Activated naive CD4-positive, alpha-beta T cell treated with anti-CD3 and anti-CD28 coated beads for 36 hours (primary cell): ENCODE measurements at regions not wholly inside any gene's neighbourhood (a gene's known extent, or its start where the extent isn't known, plus 50 kb on each side); places are given as distances from the start of the nearest gene placed in this dataset.
"Not testable (repeated sequence)": the region's sequence is repeated elsewhere in the genome, so short reads cannot be mapped to it uniquely, and the experiment has no call there.

ENCODE experiments used
- CTCF ChIA-PET: fragments of 350-600 bp; sonication (Branson Sonifier 250); formaldehyde crosslinking; loops from one replicate; lab custom pipeline; 2021; ENCODE audit warnings: antibody characterized with exemption; lab: Charles Lee
- DNase-seq: peaks from one replicate; pipeline ENCODE4 v3.0.0-alpha.2; 2020
- H3K27ac Mint-ChIP-seq: one replicate; pipeline ENCODE4 v1.8.0; 2021; ENCODE audit warnings: mild to moderate bottlenecking, mixed read lengths
- H3K27me3 Mint-ChIP-seq: one replicate; pipeline ENCODE4 v1.8.0; 2021; ENCODE audit warnings: low read depth, mixed read lengths
- H3K36me3 Mint-ChIP-seq: one replicate; pipeline ENCODE4 v1.8.0; 2021; ENCODE audit warnings: low read depth, mixed read lengths
- H3K4me1 Mint-ChIP-seq: one replicate; pipeline ENCODE4 v1.8.0; 2021; ENCODE audit warnings: low read depth, mixed read lengths
- H3K4me3 Mint-ChIP-seq: one replicate; pipeline ENCODE4 v1.8.0; 2021; ENCODE audit warnings: mild to moderate bottlenecking, moderate library complexity, mixed read lengths
- H3K9me3 Mint-ChIP-seq: one replicate; pipeline ENCODE4 v1.8.0; 2021; ENCODE audit warnings: mixed read lengths
- intact Hi-C: fragments of 100-400 bp; cut with micrococcal nuclease; formaldehyde crosslinking; loops from one replicate; pipeline ENCODE4 v1.15.1; 2023

DNA sequence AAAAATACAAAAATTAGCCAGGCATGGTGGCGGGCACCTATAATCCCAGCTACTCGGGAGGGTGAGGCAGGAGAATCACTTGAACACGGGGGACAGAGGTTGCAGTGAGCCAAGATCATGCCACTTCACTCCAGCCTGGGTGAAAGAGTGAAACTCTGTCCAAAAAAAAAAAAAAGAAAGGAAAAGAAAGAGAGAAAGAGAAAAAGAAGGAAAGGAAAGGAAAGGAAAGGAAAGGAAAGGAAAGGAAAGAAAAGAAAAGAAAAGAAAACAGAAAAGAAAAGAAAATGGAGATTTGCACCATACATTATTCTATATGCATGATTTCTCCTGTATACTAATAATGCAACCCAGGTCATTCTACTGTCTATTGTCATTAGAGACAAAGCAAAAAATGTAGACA is 421.5 kb downstream of the PCDH19 start:
- intact Hi-C loops, H3K9me3 Mint-ChIP-seq, DNase-seq, H3K27ac Mint-ChIP-seq, H3K4me3 Mint-ChIP-seq, CTCF ChIA-PET, H3K36me3 Mint-ChIP-seq, H3K4me1 Mint-ChIP-seq, H3K27me3 Mint-ChIP-seq: not testable (repeated sequence)

DNA sequence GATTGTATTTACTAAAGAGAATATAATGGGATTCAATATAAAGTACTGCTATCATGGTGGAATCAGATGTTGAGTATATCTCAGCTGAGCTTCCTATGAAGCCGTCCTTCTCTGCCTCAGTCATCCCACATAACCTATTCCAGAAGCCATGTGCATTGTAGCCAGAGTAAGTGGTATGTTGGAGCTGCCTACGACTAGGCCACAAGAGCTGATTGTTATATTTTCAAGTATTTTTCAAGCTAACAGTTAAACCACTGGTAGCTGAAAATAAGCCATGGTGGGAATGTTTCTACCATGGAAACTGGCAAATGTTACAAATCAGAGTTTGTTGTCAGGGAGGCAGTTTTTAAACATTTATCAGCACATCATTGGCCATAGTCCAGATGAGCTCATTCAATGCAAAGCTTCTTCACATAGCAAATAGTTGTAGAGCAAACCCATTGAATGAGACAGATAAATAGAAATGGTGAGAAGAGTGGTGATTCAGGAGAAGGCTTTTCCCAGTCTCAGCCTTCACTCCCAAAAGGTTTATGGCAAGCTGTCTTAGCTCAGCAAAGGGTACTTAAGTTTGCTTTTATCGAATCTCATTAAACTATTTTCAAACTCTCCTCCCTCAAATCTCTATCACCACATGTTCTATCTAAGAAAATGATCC is 436.4 kb downstream of the PCDH19 start:
- Mint-ChIP-seq H3K9me3 (no peaks in the 10 kb centered on the region), H3K27me3 (no peaks in the 10 kb centered on the region), H3K4me1 (no peaks in the 10 kb centered on the region), H3K36me3 (no peaks in the 10 kb centered on the region), H3K4me3 (no peak overlapping the region), H3K27ac (no peak overlapping the region)
- intact Hi-C loops, result no loop called here
- no peak for DNase-seq
- CTCF ChIA-PET, result no interaction called here

DNA sequence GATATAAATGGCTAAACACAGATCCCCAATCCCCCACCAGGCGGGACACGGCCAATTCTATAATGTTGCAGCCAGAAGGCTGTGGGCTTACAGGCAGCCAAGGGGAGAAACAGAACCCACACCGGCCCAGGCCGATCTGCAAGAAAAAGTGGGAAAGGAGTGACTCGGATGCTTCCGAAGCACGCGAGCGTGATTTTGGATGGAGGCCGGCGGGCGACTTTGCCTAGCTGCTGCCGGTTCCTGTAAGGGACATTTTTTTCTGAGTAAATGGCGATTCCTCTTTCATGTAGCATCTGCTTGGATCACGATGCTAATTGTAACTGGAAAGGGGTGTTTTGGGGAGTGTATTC is 470.2 kb downstream of the PCDH19 start:
- H3K4me3 Mint-ChIP-seq, result no peak overlapping the region
- no peaks in the 10 kb centered on the region for H3K36me3 Mint-ChIP-seq
- no peak for DNase-seq
- no peaks in the 10 kb centered on the region for H3K4me1 Mint-ChIP-seq
- intact Hi-C loops, result no loop called here
- H3K27me3 Mint-ChIP-seq, result no peaks in the 10 kb centered on the region
- no peaks in the 10 kb centered on the region for H3K9me3 Mint-ChIP-seq
- H3K27ac Mint-ChIP-seq, result no peak overlapping the region
- CTCF ChIA-PET, result no interaction called here

DNA sequence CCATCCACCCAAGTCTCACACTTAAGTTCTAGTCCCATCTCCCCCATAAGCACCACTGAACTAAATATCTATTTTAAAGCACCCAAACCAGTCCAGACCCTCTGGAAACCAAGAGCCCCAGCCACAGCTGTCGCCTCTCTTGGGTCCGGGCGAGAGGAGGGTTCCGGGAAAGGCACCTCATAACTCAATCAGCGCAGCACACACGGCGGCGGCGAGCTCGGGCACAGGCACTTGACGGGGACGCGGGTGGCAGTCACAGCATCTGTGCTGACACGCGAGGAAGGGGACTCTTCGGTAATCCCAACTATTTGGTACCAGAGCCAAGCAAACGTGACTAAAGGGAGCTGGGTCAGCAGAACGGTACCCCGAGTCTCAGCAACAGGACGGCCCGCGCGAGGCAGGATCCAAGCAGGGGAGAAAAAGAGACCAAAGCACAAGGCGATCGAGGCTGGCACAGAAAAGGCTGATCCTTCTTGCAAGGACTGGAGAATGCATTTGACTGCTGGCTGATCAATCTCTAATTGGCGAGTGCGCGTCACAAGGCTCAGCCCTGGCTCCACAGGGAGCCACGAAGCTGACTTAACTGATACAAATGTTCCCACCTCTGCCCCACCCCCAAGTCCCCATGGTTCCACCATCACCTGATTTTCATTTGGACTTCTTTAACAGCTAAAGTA is 470.7 kb downstream of the PCDH19 start:
- CTCF ChIA-PET, H3K4me3 Mint-ChIP-seq, H3K9me3 Mint-ChIP-seq, H3K4me1 Mint-ChIP-seq, H3K27ac Mint-ChIP-seq, DNase-seq, H3K36me3 Mint-ChIP-seq, H3K27me3 Mint-ChIP-seq, intact Hi-C loops: not testable (repeated sequence)

DNA sequence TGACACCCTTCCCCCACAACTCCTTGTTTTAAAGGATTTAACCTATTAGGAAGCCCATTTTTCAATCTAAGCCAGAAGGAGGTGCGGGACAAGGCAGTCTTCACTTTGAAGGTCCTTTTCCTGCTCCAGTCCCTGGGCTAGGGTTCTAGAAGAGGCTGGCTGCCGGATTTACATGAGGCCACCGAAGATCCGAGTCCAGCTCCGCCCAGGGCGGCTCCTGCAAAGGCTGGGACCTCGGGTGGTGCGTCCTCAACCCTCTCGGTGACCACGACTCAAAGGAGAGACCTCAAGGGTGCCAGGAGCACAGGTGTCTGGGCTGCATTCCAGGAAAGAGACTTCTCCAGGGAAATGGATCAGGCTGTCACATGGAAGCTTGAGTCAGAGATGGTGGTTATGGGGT is 471.6 kb downstream of the PCDH19 start:
- Mint-ChIP-seq H3K36me3 (no peaks in the 10 kb centered on the region), H3K9me3 (no peaks in the 10 kb centered on the region), H3K27me3 (no peaks in the 10 kb centered on the region), H3K4me3 (no peak overlapping the region), H3K27ac (no peak overlapping the region), H3K4me1 (no peaks in the 10 kb centered on the region)
- CTCF ChIA-PET, result no interaction called here
- intact Hi-C loops, result no loop called here
- no peak for DNase-seq

DNA sequence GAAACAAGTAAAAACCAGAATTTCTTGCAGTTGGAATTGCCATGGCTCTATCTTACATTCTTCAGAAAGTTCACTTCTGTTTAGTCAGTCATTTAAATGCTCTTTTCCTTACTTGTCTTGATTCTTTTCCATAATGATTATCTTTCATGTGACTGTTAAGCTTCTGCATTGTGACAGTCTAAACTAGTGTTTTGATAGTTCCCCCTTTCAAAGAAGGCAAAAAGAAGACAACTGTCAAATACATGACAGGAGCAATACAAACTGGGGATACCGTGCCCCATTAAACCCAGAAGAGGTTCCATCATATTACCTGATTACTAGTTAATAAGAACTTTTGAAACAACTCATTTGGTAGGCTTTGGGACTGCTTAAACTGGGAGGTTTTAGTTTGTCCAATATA is 476.2 kb downstream of the PCDH19 start:
- no peak overlapping the region for H3K4me3 Mint-ChIP-seq
- CTCF ChIA-PET, result no interaction called here

DNA sequence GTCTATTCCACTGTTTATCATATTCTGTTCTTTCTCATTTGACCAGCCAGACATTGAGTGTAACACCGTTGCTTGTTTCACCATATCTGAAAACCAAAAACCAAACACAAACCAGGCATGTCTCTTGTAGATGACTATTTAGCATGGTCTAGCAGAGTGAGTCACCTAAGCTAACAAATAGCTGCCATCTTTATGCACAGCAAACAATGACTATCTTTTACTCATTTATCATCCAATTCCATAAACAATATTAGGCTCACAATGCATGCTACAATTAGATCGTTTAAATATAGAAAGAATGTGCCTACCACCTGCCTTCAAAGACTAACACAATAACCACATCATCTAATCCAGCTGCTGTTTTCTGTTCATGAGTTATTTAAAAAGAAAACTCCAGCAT is 495.4 kb downstream of the PCDH19 start:
- Mint-ChIP-seq H3K36me3 (no peaks in the 10 kb centered on the region), H3K4me3 (no peak overlapping the region), H3K27me3 (no peaks in the 10 kb centered on the region), H3K9me3 (no peaks in the 10 kb centered on the region), H3K27ac (no peak overlapping the region), H3K4me1 (no peaks in the 10 kb centered on the region)
- DNase-seq, result no peak
- CTCF ChIA-PET, result no interaction called here
- intact Hi-C loops, result no loop called here

More for the DNA sequence above, 476.2 kb downstream of the PCDH19 start:
- Mint-ChIP-seq H3K27ac (no peak overlapping the region), H3K9me3 (no peaks in the 10 kb centered on the region), H3K36me3 (no peaks in the 10 kb centered on the region), H3K27me3 (no peaks in the 10 kb centered on the region), H3K4me1 (no peaks in the 10 kb centered on the region)
- intact Hi-C loops, result no loop called here
- no peak for DNase-seq

DNA sequence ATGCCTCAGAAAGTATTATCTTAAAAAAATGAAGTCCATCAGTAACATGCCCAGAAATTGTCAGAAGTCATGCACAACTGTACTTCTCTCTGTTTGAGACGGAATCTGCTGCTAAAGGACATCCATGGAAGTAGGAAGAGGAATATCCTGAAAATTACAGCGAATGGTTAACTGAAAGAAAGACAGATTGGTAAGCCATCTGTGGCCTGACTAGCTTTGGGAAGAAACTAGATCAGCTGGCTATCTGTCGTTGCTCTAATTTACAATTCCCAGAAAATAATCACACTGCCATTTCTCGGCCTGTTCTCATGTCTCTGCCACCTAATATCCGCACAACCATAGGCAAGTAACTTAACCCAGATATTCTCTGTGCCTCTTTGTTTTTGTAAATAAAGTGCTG is 496.5 kb downstream of the PCDH19 start:
- H3K4me3 Mint-ChIP-seq, result no peak overlapping the region
- no peaks in the 10 kb centered on the region for H3K4me1 Mint-ChIP-seq
- H3K27me3 Mint-ChIP-seq, result no peaks in the 10 kb centered on the region
- CTCF ChIA-PET, result no interaction called here
- H3K36me3 Mint-ChIP-seq, result no peaks in the 10 kb centered on the region
- H3K27ac Mint-ChIP-seq, result no peak overlapping the region
- no peaks in the 10 kb centered on the region for H3K9me3 Mint-ChIP-seq
- no peak for DNase-seq
- intact Hi-C loops, result no loop called here

DNA sequence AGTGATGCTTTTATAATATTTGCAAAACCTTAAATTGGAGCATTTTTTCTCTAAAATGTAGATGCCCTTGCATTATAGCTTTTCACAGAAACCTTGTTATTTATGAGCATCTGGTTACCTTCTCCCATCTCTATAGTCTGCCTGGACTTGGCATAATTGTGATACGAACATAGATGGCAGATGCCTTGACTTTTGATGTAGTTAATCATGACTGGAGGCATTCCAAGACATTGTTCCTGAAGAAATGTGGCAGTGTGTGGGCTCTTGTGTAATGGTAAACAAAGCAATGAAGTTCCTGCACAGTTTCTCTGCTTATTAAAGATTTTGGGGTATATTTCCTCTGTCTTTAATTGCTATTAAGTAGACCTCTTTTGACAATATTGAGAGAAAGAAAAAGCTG is 500.1 kb downstream of the PCDH19 start:
- H3K9me3 Mint-ChIP-seq, result no peaks in the 10 kb centered on the region
- no peak overlapping the region for H3K4me3 Mint-ChIP-seq
- H3K27me3 Mint-ChIP-seq, result no peaks in the 10 kb centered on the region
- H3K36me3 Mint-ChIP-seq, result no peaks in the 10 kb centered on the region
- H3K4me1 Mint-ChIP-seq, result no peaks in the 10 kb centered on the region
- no peak for DNase-seq
- no peak overlapping the region for H3K27ac Mint-ChIP-seq
- CTCF ChIA-PET, result no interaction called here
- intact Hi-C loops, result no loop called here

DNA sequence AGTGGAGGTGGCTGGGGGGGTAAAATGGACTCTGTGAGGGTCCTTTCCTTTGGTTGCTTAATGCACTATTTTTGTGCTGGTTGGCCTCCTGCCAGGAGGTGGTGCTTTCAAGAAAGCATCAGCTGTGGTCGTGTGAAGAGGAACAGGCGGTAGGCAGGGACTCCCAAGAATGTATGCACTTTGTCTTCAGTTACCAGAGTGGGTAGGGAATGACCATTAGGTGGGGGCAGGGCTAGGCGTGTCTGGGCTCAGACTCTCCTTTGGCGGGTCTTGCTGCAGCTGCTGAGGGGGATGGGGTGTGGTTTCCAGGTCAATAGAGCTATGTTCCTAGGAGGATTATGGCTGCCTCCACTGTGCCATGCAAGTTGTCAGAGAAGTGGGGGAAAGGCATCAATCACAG is 509.0 kb downstream of the PCDH19 start:
- Mint-ChIP-seq H3K4me3 (no peak overlapping the region), H3K9me3 (no peaks in the 10 kb centered on the region), H3K27me3 (no peaks in the 10 kb centered on the region), H3K36me3 (no peaks in the 10 kb centered on the region), H3K4me1 (no peaks in the 10 kb centered on the region), H3K27ac (no peak overlapping the region)
- CTCF ChIA-PET, result no interaction called here
- intact Hi-C loops, result no loop called here
- no peak for DNase-seq

DNA sequence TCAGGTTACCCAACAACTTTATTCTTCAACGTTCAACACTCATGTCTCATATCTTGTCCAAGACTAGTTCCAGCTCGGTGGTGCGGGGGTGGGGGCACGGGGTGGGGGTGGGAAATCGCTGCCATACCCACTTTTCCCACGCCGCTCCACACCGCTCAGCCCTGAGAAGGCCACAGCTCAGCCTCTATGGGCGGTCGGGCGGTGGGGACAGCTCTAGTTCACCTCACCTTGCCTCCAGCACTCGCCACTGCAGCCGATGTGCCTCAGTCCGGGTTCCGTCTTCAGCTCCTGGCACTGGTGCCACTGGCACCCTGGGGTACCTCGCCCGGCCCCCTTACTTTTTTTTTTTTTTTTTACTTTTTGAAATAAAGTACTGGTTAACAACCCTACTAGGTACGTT is 522.2 kb downstream of the PCDH19 start:
- H3K4me1 Mint-ChIP-seq, result no peaks in the 10 kb centered on the region
- no peak overlapping the region for H3K27ac Mint-ChIP-seq
- intact Hi-C loops, result no loop called here
- no peak overlapping the region for H3K4me3 Mint-ChIP-seq
- no peaks in the 10 kb centered on the region for H3K27me3 Mint-ChIP-seq
- CTCF ChIA-PET, result no interaction called here
- DNase-seq, result no peak
- peaks cover 5% of the 10 kb centered on the region for H3K9me3 Mint-ChIP-seq
- H3K36me3 Mint-ChIP-seq, result no peaks in the 10 kb centered on the region

DNA sequence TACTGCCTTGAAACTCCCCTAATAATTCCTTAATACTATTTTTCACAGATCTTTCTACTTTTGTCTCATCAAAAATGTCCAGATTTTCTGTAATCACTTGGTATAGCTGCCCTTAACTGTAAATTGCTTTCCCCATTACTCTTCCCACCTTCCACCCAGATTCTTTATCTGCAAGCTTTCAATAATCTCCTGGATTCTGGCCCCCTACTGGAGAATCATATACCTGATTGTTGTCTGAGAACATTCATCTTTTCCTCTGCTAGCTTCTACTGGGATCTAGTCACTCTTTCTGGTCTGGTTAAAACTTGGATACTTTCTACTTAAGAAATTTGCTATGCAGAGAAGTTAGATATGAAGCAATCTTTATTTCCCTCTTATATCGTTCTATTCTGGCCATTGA is 552.6 kb downstream of the PCDH19 start:
- CTCF ChIA-PET, result no interaction called here
- intact Hi-C loops, result no loop called here
- no peak overlapping the region for H3K27ac Mint-ChIP-seq
- no peak overlapping the region for H3K4me3 Mint-ChIP-seq
- H3K27me3 Mint-ChIP-seq, result no peaks in the 10 kb centered on the region
- no peaks in the 10 kb centered on the region for H3K4me1 Mint-ChIP-seq
- DNase-seq, result no peak
- H3K9me3 Mint-ChIP-seq, result no peaks in the 10 kb centered on the region
- H3K36me3 Mint-ChIP-seq, result no peaks in the 10 kb centered on the region

DNA sequence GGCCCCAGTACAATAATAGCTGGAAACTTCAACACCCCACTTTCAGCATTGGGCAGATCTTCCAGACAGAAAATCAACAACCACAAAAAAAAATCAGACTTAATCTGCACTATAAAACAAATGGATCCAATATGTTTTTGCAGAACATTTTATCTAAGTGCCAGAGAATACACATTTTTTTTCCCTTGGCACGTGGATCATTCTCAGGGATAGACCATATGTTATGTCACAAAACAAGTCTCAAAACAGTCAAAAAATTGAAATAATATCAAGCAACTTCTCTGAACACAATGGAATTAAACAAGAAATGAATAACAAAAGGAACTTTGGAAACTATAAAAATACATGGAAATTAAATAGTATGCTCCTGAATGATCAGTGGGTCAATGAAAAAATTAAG is 576.3 kb downstream of the PCDH19 start:
- no peaks in the 10 kb centered on the region for H3K4me1 Mint-ChIP-seq
- intact Hi-C loops, result no loop called here
- H3K27ac Mint-ChIP-seq, result no peak overlapping the region
- CTCF ChIA-PET, result no interaction called here
- no peak overlapping the region for H3K4me3 Mint-ChIP-seq
- H3K9me3 Mint-ChIP-seq, result no peaks in the 10 kb centered on the region
- H3K36me3 Mint-ChIP-seq, result no peaks in the 10 kb centered on the region
- no peak for DNase-seq
- no peaks in the 10 kb centered on the region for H3K27me3 Mint-ChIP-seq
